ENCODE measurements at regions not wholly inside any gene's neighbourhood (a gene's known extent, or its start where the extent isn't known, plus 50 kb on each side); places are given as distances from the start of the nearest gene placed in this dataset.

DNA sequence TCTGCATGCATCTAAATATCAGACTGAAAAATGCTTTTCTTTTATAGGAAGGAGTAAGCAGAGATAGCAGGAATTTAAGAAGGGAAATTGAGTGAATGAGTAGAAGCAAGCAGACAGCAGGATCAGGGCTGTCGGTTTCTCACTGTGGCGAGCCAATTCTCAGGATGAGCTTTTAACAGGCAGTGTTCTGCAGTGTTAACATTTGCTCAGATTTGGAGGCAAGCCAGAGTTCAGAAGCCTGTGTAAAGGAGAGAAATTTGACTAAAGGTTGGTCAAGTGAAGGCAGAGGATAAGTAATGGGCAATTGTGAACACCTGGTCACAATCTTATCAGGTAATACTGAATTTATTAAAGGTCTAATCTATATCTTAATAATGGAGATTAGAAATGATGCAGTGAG lies 133.3 kb upstream of the MAGEB16 start:
- TF ChIP-seq POLR2AphosphoS5 (IDR thresholded peaks at IDR 0.05; ENCODE audit: low read depth, low read length), result no peak
- no peak for TF ChIP-seq POLR2A (IDR thresholded peaks at IDR 0.05; ENCODE audit: low read depth, low read length)
